Adrenal gland (tissue), 5 donors: ENCODE measurements at regions not wholly inside any gene's neighbourhood (a gene's known extent, or its start where the extent isn't known, plus 50 kb on each side); places are given as distances from the start of the nearest gene placed in this dataset.

Source experiments
- POLR2A ChIP-seq, 2 donors: fragments of 450-650 bp; IDR thresholded peaks; one replicate each; pipeline ENCODE4 v1.6.1; 2017; ENCODE audit warnings: antibody characterized with exemption in 2 of 2, mild to moderate bottlenecking in 2 of 2, moderate library complexity in 1 of 2
- TF ChIP-seq, protein P1 (sequence below), 6 experiments: fragments of 450-650 bp in 4 of 6; fragments of 200-600 bp in 2 of 6; sonication (generic) in 1 of 6; IDR thresholded peaks; 1 replicate in 5 of 6; 2 replicates in 1 of 6; pipeline versions ENCODE4 v1.5.1 to v1.8.0; 2016 to 2021; ENCODE audit warnings: antibody characterized with exemption in 6 of 6, mild to moderate bottlenecking in 2 of 6, moderate library complexity in 1 of 6
- donor health status: DM: no; HTN: no; CAD: no.

- TF ChIP-seq, protein P1, sequence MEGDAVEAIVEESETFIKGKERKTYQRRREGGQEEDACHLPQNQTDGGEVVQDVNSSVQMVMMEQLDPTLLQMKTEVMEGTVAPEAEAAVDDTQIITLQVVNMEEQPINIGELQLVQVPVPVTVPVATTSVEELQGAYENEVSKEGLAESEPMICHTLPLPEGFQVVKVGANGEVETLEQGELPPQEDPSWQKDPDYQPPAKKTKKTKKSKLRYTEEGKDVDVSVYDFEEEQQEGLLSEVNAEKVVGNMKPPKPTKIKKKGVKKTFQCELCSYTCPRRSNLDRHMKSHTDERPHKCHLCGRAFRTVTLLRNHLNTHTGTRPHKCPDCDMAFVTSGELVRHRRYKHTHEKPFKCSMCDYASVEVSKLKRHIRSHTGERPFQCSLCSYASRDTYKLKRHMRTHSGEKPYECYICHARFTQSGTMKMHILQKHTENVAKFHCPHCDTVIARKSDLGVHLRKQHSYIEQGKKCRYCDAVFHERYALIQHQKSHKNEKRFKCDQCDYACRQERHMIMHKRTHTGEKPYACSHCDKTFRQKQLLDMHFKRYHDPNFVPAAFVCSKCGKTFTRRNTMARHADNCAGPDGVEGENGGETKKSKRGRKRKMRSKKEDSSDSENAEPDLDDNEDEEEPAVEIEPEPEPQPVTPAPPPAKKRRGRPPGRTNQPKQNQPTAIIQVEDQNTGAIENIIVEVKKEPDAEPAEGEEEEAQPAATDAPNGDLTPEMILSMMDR (IDR thresholded peaks at IDR 0.05), result no peak
- TF ChIP-seq POLR2A (IDR thresholded peaks at IDR 0.05), result no peak
These were observed 526.4 kb downstream of the QKI start for GRCh38 chr6:163940705-163941623.
